B cell (primary cell): ENCODE measurements at regions not wholly inside any gene's neighbourhood (a gene's known extent, or its start where the extent isn't known, plus 50 kb on each side); places are given as distances from the start of the nearest gene placed in this dataset.

Experiments used
- CTCF ChIP-seq: fragments of 200-600 bp; IDR thresholded peaks from one replicate; pipeline ENCODE4 v1.8.0; 2022; ENCODE audit warnings: antibody characterized with exemption, mild to moderate bottlenecking
- EZH2 ChIP-seq: IDR thresholded peaks from 2 replicates; pipeline ENCODE4 v1.6.1; 2012; ENCODE audit warnings: borderline replicate concordance, low read depth, mild to moderate bottlenecking, moderate library complexity, low read length; ENCODE audit not compliant: insufficient read depth, poor library complexity, severe bottlenecking

- TF ChIP-seq CTCF (no peak), EZH2 (no peak)
Measured at GRCh38 chr10:32182476-32182875, 126.3 kb upstream of the KIF5B start.
